Nephron (organoid): ENCODE measurements at regions not wholly inside any gene's neighbourhood (a gene's known extent, or its start where the extent isn't known, plus 50 kb on each side); places are given as distances from the start of the nearest gene placed in this dataset.

Source experiments
- H3K27ac Mint-ChIP-seq, 3 experiments: 2 replicates each; pipeline ENCODE4 v1.8.0; 2020; ENCODE audit warnings: mixed read lengths in 3 of 3, mild to moderate bottlenecking in 2 of 3, moderate library complexity in 1 of 3
- H3K27me3 Mint-ChIP-seq: 2 replicates; pipeline ENCODE4 v1.8.0; 2021; ENCODE audit warnings: low read depth, mild to moderate bottlenecking, moderate library complexity, mixed read lengths
- H3K36me3 Mint-ChIP-seq: 2 replicates; pipeline ENCODE4 v1.8.0; 2020; ENCODE audit warnings: low read depth, mixed read lengths
- H3K4me1 Mint-ChIP-seq: 2 replicates; pipeline ENCODE4 v1.8.0; 2020; ENCODE audit warnings: mixed read lengths
- H3K4me3 Mint-ChIP-seq, 3 experiments: 2 replicates each; pipeline ENCODE4 v1.8.0; 2020; ENCODE audit warnings: mild to moderate bottlenecking in 3 of 3, mixed read lengths in 3 of 3, moderate library complexity in 2 of 3
- H3K9me3 Mint-ChIP-seq: 2 replicates; pipeline ENCODE4 v1.8.0; 2020; ENCODE audit warnings: mixed read lengths
- TF ChIP-seq, protein P1 (sequence below), 3 experiments: fragments of 200-600 bp; sonication (generic); IDR thresholded peaks; one replicate each; pipeline ENCODE4 v1.5.0; 2021; ENCODE audit warnings: antibody characterized with exemption in 3 of 3; ENCODE audit not compliant: unreplicated experiment in 3 of 3

- Mint-ChIP-seq H3K27me3 (peaks cover 9% of the 10 kb centered on the region), H3K4me3 (no peak overlapping the region), H3K4me1 (peaks cover 16% of the 10 kb centered on the region), H3K9me3 (peaks cover 6% of the 10 kb centered on the region), H3K27ac (no peak overlapping the region), H3K36me3 (no peaks in the 10 kb centered on the region)
- TF ChIP-seq, protein P1, sequence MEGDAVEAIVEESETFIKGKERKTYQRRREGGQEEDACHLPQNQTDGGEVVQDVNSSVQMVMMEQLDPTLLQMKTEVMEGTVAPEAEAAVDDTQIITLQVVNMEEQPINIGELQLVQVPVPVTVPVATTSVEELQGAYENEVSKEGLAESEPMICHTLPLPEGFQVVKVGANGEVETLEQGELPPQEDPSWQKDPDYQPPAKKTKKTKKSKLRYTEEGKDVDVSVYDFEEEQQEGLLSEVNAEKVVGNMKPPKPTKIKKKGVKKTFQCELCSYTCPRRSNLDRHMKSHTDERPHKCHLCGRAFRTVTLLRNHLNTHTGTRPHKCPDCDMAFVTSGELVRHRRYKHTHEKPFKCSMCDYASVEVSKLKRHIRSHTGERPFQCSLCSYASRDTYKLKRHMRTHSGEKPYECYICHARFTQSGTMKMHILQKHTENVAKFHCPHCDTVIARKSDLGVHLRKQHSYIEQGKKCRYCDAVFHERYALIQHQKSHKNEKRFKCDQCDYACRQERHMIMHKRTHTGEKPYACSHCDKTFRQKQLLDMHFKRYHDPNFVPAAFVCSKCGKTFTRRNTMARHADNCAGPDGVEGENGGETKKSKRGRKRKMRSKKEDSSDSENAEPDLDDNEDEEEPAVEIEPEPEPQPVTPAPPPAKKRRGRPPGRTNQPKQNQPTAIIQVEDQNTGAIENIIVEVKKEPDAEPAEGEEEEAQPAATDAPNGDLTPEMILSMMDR (IDR thresholded peaks at IDR 0.05; ENCODE audit: unreplicated experiment in 3 of 3) = no peak
Measured at GRCh38 chr3:152610622-152611021, 224.3 kb upstream of the P2RY1 start.

DNA sequence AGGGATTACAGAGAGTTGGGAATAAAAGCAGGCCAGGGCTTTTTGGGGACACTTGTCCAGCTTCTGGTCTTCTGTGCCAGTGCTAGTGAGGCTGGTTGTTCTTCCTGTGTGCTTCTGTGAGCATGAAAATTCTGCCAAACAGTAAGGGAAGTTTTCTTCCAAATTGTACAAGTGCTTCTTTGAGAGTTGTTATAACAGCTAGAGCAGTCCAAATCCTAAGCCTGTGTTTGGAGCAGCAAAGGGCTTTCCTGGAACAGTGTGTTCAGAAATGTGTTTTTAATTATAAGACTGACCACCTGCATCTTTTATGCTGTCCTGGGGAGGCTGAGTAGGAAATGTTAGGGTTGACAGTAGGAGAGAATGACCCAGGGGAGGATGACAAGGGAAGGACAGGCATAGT lies 223.0 kb upstream of the P2RY1 start:
- TF ChIP-seq, protein P1 (IDR thresholded peaks at IDR 0.05; ENCODE audit: unreplicated experiment in 3 of 3) = no peak

DNA sequence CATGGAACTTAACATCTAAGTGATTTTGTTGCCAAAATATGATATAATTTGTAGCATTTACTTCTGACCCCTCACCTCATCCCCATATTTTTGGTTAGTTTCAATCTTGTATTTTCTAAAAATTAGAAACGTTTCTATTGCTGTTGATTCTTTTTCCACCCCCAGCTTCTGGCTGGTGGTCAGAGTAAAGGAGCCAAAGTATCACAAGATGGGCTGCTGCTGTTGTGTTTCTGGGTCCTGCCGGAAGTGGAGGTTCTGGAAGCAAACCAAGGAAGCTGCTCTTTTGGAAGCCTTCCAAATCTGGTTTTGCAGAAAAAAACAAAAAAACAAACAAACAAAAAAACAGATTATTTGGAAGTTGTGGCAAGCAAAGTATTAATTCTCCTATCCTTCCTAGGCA lies 221.1 kb upstream of the P2RY1 start:
- Mint-ChIP-seq H3K9me3 (peaks cover 3% of the 10 kb centered on the region), H3K27me3 (peaks cover 9% of the 10 kb centered on the region), H3K27ac (no peak overlapping the region), H3K4me1 (peaks cover 11% of the 10 kb centered on the region), H3K4me3 (no peak overlapping the region), H3K36me3 (no peaks in the 10 kb centered on the region)
- TF ChIP-seq, protein P1 (IDR thresholded peaks at IDR 0.05; ENCODE audit: unreplicated experiment in 3 of 3) = no peak

More for the DNA sequence above, 223.0 kb upstream of the P2RY1 start:
- Mint-ChIP-seq H3K4me3 (no peak overlapping the region), H3K4me1 (peaks cover 9% of the 10 kb centered on the region), H3K27me3 (peaks cover 9% of the 10 kb centered on the region), H3K9me3 (peaks cover 3% of the 10 kb centered on the region), H3K36me3 (no peaks in the 10 kb centered on the region), H3K27ac (no peak overlapping the region)

- Mint-ChIP-seq H3K27ac (no peak overlapping the region), H3K4me3 (no peak overlapping the region), H3K9me3 (no peaks in the 10 kb centered on the region), H3K4me1 (peaks cover 13% of the 10 kb centered on the region), H3K36me3 (no peaks in the 10 kb centered on the region), H3K27me3 (peaks cover 4% of the 10 kb centered on the region)
- TF ChIP-seq, protein P1 (IDR thresholded peaks at IDR 0.05; ENCODE audit: unreplicated experiment in 3 of 3) = no peak
Measured at GRCh38 chr3:152615681-152616080, 219.2 kb upstream of the P2RY1 start.

GRCh38 chr3:152617609-152618008 lies 217.3 kb upstream of the P2RY1 start:
- H3K27ac Mint-ChIP-seq = no peak overlapping the region
- TF ChIP-seq, protein P1 (IDR thresholded peaks at IDR 0.05; ENCODE audit: unreplicated experiment in 3 of 3) = no peak
- H3K9me3 Mint-ChIP-seq = no peaks in the 10 kb centered on the region
- H3K36me3 Mint-ChIP-seq = no peaks in the 10 kb centered on the region
- no peak overlapping the region for H3K4me3 Mint-ChIP-seq
- H3K4me1 Mint-ChIP-seq = peaks cover 14% of the 10 kb centered on the region
- H3K27me3 Mint-ChIP-seq = no peaks in the 10 kb centered on the region

DNA sequence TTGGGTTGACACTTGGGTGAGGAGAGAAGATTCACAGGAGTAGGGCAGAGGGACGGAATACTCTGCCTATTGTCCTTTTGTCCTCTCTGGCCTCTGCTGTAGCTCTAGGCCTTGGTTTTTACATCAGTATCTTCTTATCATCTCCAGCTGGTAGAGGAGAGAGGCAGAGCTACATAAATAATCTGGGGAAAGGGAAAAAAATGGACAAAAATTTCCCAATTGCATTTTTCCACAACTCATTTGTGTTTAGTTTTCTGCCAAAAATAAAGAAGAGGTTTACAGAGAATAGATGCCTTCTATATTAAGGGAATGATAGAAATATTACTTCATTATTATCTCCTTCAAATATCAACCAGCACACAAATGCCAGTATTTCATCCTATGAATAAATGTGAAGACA lies 216.4 kb upstream of the P2RY1 start:
- H3K4me1 Mint-ChIP-seq = peaks cover 17% of the 10 kb centered on the region
- TF ChIP-seq, protein P1 (IDR thresholded peaks at IDR 0.05; ENCODE audit: unreplicated experiment in 3 of 3) = no peak
- H3K4me3 Mint-ChIP-seq = no peak overlapping the region
- H3K27me3 Mint-ChIP-seq = no peaks in the 10 kb centered on the region
- no peaks in the 10 kb centered on the region for H3K9me3 Mint-ChIP-seq
- H3K27ac Mint-ChIP-seq = no peak overlapping the region
- H3K36me3 Mint-ChIP-seq = no peaks in the 10 kb centered on the region
